HG03025 (cell line): ENCODE measurements at regions not wholly inside any gene's neighbourhood (a gene's known extent, or its start where the extent isn't known, plus 50 kb on each side); places are given as distances from the start of the nearest gene placed in this dataset.

Experiments
- ATAC-seq: cut with Tn5 transposase; IDR thresholded peaks from one replicate; pipeline ENCODE4 v1.9.1; 2021; ENCODE audit warnings: mild to moderate bottlenecking, moderate library complexity; ENCODE audit not compliant: unreplicated experiment, low FRiP score

GRCh38 chr5:27403243-27403882 lies 365.0 kb upstream of the CDH9 start:
- ATAC-seq = no peak

GRCh38 chr5:27402828-27403227 lies 364.4 kb upstream of the CDH9 start:
- no peak for ATAC-seq

- no peak for ATAC-seq
Observed at GRCh38 chr5:27396998-27397397, 358.6 kb upstream of the CDH9 start.

- no peak for ATAC-seq
Observed at GRCh38 chr5:27392716-27393115, 354.3 kb upstream of the CDH9 start.

GRCh38 chr5:27389696-27390095 lies 351.3 kb upstream of the CDH9 start:
- ATAC-seq = no peak

GRCh38 chr5:27388755-27389154 lies 350.4 kb upstream of the CDH9 start:
- no peak for ATAC-seq

GRCh38 chr5:27387535-27388073 lies 349.2 kb upstream of the CDH9 start:
- ATAC-seq = no peak

- ATAC-seq = no peak
Observed at GRCh38 chr5:27381686-27382085, 343.3 kb upstream of the CDH9 start.

GRCh38 chr5:27377626-27378025 lies 339.2 kb upstream of the CDH9 start:
- ATAC-seq = no peak

GRCh38 chr5:27353970-27354369 lies 315.6 kb upstream of the CDH9 start:
- ATAC-seq = no peak

GRCh38 chr5:27353540-27353939 lies 315.2 kb upstream of the CDH9 start:
- no peak for ATAC-seq

- ATAC-seq = no peak
Observed at GRCh38 chr5:27341342-27341741, 303.0 kb upstream of the CDH9 start.

GRCh38 chr5:27336817-27337216 lies 298.4 kb upstream of the CDH9 start:
- no peak for ATAC-seq

GRCh38 chr5:27328480-27328879 lies 290.1 kb upstream of the CDH9 start:
- no peak for ATAC-seq

GRCh38 chr5:27325513-27325912 lies 287.1 kb upstream of the CDH9 start:
- ATAC-seq = no peak

- no peak for ATAC-seq
Observed at GRCh38 chr5:27318701-27319100, 280.3 kb upstream of the CDH9 start.

- ATAC-seq = no peak
Observed at GRCh38 chr5:27316271-27316650, 277.9 kb upstream of the CDH9 start.

- ATAC-seq = no peak
Observed at GRCh38 chr5:27315363-27316270, 277.2 kb upstream of the CDH9 start.

GRCh38 chr5:27313549-27313948 lies 275.2 kb upstream of the CDH9 start:
- ATAC-seq = no peak

GRCh38 chr5:27312291-27312893 lies 274.0 kb upstream of the CDH9 start:
- ATAC-seq = no peak

- no peak for ATAC-seq
Observed at GRCh38 chr5:27311544-27311943, 273.2 kb upstream of the CDH9 start.
